Activated CD4-positive, alpha-beta T cell treated with anti-CD3 and anti-CD28 coated beads, Interleukin-2, amount 50 U/mL, for 24 hours (primary cell): ENCODE measurements at regions not wholly inside any gene's neighbourhood (a gene's known extent, or its start where the extent isn't known, plus 50 kb on each side); places are given as distances from the start of the nearest gene placed in this dataset.
"Not testable (repeated sequence)": the region's sequence is repeated elsewhere in the genome, so short reads cannot be mapped to it uniquely, and the experiment has no call there.

ENCODE experiments used
- DNase-seq, 2 donors: peaks; one replicate each; pipeline ENCODE4 v3.0.0-alpha.2; 2020; ENCODE audit warnings: low read depth in 1 of 2, low spot score in 1 of 2

- no peak for DNase-seq
These were observed 83.3 kb upstream of the CREB5 start for GRCh38 chr7:28328822-28329660.

- DNase-seq, result no peak
These were observed 82.5 kb upstream of the CREB5 start for GRCh38 chr7:28329661-28330363.

- no peak for DNase-seq
These were observed 81.8 kb upstream of the CREB5 start for GRCh38 chr7:28330384-28331070.

GRCh38 chr7:28332046-28332445 is 80.3 kb upstream of the CREB5 start:
- no peak for DNase-seq

GRCh38 chr7:28333548-28333947 is 78.8 kb upstream of the CREB5 start:
- not testable (repeated sequence) for DNase-seq

GRCh38 chr7:28336806-28337205 is 75.5 kb upstream of the CREB5 start:
- no peak for DNase-seq

GRCh38 chr7:28338041-28338440 is 74.3 kb upstream of the CREB5 start:
- no peak for DNase-seq

- DNase-seq, result no peak
These were observed 68.9 kb upstream of the CREB5 start for GRCh38 chr7:28343462-28343861.

- no peak for DNase-seq
These were observed 66.1 kb upstream of the CREB5 start for GRCh38 chr7:28346256-28346655.

GRCh38 chr7:28346676-28347363 is 65.5 kb upstream of the CREB5 start:
- DNase-seq, result no peak

GRCh38 chr7:28347475-28348318 is 64.6 kb upstream of the CREB5 start:
- no peak for DNase-seq

GRCh38 chr7:28348636-28349035 is 63.7 kb upstream of the CREB5 start:
- no peak for DNase-seq

GRCh38 chr7:28349637-28350036 is 62.7 kb upstream of the CREB5 start:
- DNase-seq, result no peak

GRCh38 chr7:28350662-28351061 is 61.7 kb upstream of the CREB5 start:
- no peak for DNase-seq

- no peak for DNase-seq
These were observed 60.9 kb upstream of the CREB5 start for GRCh38 chr7:28351450-28351849.

GRCh38 chr7:28354601-28355402 is 57.5 kb upstream of the CREB5 start:
- no peak for DNase-seq

- DNase-seq, result no peak
These were observed 56.5 kb upstream of the CREB5 start for GRCh38 chr7:28355635-28356319.

GRCh38 chr7:28356619-28357018 is 55.7 kb upstream of the CREB5 start:
- DNase-seq, result no peak

- DNase-seq, result no peak
These were observed 53.9 kb upstream of the CREB5 start for GRCh38 chr7:28358423-28358868.
